Stimulated activated CD4-positive, alpha-beta T cell treated with anti-CD3 and anti-CD28 coated beads, Interleukin-4, amount 100 ng/mL, for 4 hours (primary cell): ENCODE measurements at regions not wholly inside any gene's neighbourhood (a gene's known extent, or its start where the extent isn't known, plus 50 kb on each side); places are given as distances from the start of the nearest gene placed in this dataset.
"Not testable (repeated sequence)": the region's sequence is repeated elsewhere in the genome, so short reads cannot be mapped to it uniquely, and the experiment has no call there.

Source experiments
- DNase-seq, 2 experiments: peaks; one replicate each; pipeline ENCODE4 v3.0.0-alpha.2; 2020

DNA sequence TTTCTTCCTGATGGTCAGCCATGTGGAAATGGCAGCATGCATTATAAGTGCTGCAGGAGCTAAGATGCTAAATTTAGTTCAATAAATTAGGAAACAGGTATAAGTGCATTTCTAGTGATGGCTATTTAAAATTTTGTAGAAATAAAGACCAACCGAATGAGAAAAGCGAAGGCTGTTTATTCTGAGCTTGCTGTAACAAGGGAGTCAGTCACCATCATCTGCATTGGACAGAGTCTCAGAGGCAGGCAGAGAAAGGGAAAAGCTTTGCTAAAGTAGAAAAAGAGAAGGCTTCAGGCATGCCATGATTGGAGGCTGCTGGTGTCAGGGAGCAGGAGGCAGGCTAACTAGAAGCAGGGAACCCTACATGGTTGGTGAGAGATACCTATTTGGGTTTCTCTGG, 451.0 kb downstream of the EDEM1 start:
- no peak for DNase-seq

DNA sequence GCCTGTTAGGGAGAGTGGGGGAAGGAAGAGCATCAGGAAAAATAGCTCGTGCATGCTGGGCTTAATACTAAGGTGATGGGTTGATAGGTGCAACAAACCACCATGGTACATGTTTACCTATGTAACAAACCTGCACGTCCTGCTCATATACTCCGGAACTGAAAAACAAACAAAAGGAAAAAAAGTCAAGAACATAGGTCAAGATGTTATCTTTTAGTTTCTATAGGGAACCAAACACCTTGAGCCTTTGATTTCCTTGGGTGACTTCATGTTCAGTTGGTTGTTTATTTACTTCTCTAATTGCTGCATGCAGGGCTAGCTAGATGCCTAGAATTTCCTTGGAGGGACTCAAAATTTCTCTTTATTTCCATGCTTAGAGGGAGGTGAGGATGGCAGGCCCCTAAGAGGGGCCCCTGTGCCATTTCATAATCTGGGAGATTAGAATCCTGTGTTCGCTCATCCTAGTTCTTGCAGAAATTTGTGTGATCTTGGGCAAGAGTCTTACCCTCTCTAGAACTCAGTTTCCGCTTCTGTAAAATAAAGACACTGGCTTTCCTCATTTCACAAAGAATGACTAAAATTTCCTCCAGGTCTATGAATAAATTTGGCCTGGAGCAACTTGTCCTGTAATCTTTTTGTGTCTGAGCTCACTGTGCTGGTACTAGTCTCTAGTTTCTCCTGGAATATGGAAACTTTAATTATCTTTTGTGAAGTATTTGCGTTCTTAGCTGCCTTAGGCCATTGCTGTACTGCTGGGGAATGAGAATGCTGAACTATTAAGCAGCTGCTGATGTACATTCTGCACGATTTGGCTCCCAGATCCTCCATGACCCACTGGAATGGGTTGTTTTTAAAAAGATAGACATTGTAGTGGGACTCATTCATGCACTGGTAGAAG, 457.5 kb downstream of the EDEM1 start:
- DNase-seq = no peak

DNA sequence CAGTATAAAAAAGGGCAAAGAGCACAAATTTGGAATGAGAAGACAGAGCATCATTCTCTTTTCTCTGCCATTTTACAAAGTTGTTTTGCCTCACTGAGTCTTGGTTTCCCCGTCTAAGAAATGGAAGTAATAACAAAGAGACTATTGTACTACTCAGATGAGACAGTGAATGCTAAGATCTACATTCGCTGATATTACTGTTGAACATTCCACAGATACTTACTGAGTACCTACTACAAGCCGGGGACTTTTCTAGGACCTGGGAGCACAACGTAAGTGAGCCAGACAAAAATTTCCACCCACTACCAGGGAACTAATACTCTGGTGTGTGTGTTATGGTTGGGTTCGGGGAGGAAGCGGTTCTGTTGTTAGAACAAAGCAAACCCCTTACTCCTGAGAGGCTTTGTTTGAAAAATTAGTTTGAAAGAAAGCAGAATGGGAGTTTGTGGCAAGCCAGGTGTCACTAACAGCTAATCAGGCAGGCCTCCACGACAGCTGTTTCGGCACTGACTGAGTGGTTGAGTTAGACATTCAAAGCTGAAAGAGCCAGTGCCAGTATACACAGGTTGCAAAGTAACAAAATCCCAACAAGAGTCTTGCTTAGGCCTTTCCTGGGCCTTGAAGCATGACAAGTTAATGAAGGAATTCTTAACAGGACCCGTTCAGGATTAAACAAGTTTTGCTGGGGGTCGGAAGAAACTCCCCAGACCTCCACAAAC, 458.3 kb downstream of the EDEM1 start:
- no peak for DNase-seq

DNA sequence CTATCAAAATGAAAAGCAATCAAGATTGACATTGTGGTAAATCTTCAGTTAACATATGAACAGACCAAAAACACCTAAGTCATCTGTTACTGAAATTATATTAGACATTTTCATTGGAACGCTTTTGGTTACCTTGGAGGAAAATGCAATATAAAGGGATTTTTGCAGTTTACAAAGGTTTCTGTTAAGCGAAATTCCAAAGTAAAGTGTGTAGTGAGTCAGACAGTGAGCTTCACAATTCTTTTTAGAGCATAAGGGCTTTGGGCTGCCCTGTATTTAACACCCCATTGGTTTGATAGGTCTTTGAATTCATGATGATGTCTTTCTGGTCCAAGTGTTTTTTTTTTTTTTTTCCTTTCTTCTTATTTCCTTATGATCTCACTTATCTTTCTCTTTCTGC, 462.8 kb downstream of the EDEM1 start:
- no peak for DNase-seq

DNA sequence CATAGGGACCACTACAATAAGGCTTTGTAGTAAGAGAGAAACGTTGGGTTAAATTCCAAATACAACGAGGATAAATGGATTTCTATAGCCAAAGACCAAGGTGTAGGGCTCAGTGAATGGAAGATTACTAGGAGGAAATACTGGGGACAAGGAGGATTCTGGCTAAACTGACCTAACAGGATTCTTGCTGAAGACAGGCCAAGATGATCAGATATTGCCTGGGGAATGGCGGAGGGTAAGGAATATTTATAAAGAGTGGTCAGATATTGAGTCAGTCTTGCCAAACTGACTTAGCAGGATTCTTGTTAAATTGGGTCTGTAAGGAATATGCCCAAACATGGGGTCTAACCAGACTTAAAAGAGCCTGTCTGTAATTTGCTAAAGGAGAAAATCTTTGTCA, 463.8 kb downstream of the EDEM1 start:
- DNase-seq = no peak

DNA sequence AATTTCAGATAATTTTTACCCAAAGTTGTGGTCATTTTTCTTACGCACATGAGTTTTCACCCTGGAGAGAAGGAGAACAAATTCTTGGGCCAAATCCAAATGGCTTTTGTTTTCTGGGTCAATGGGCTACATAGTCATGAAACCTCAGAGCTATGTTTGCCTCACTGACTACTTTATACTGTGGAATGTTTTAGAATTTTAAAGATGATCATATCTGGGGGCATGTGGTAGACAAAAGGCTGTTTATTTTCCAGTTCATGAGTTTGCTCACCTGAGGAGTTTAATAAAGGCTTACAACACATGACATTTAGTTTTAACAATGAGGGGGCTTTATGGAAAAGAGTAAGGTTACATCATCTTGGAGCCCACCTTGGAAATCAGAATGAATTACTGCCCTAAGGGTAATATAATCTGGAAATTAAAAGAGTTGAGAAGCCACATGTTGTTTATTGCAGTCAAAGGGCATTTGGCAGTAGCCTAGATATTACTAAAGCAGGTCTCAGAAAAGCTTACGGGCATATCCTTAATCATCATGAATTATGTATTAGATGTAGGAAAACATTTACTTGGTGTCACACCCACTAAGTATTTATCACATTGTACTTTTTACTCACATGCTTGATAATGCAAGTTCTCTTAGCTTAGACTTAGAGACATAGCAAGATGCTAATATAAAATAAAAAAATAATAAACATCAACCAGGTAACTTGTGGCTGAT, 466.1 kb downstream of the EDEM1 start:
- no peak for DNase-seq

DNA sequence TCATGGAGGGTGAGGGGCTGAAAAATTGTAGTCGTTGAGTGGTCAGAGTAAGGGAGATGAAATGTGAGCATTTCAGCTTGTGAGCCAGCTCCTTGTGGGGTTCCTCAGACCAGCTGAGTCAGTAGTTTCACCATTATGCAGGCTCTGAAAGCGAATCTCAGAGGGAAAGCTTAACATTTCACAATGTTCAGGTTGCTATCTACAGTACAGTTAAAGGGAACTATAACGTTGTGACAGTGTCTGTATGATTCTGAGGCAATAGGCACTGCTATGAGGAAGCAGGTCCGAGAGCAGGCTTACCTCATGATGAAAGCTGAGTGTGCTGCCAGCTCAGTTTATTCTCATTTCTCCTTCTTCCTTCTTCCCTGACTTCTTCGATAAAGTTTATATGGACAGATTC, 469.6 kb downstream of the EDEM1 start:
- no peak for DNase-seq

DNA sequence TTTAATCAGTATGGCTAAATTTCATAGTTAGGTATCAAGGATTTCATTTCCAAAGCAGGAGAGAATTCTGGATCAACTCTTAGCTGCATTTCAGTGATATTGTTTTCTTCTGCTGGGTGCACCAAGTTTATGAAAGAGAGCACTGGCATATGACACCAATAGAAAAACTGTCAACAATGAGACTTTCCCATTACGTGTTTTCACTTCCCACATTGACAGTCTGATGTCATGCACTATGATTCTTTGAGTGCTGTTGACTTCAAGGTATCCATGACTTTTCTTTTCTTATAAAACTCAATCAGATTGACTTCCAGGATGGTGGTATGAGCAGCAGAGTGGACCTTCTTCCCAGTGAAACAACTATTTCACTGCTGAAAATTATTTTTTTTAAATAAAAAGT, 476.1 kb downstream of the EDEM1 start:
- DNase-seq = no peak

DNA sequence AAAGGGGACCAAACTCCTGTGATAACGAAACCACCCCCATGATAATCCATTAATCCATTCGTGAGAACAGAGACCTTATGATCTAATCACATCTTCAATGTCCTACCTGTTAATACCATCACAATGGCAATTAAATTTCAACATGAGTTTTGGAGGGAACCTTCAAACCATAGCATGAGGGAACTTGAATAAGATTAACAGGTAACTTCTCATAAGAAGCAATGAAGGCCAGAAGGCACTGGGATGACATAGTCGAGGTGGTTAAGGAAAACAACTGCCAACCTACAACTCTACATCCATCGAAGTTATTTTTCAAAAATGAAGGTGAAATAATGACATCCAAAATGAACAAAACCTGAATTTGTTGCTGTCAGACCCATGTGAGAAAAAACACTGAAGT, 478.9 kb downstream of the EDEM1 start:
- no peak for DNase-seq

DNA sequence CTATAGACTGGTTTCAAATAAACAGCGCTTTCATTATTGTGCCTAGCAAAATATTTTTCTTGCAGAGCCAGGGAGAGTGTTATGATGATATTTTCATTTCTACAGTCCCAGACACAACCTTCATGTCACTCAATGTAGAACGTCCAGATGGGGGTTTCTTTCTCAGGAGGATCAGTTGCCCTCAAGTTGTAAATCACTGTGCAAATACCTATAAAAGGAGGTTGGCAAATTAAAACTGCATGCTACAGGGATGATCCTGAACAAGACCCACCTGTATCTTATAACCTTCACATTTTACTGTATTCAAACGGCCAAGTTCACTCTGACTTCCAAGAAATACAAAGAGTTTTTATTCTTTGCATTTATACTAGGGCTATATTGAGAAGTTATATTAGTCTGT, 486.0 kb downstream of the EDEM1 start:
- DNase-seq = no peak

DNA sequence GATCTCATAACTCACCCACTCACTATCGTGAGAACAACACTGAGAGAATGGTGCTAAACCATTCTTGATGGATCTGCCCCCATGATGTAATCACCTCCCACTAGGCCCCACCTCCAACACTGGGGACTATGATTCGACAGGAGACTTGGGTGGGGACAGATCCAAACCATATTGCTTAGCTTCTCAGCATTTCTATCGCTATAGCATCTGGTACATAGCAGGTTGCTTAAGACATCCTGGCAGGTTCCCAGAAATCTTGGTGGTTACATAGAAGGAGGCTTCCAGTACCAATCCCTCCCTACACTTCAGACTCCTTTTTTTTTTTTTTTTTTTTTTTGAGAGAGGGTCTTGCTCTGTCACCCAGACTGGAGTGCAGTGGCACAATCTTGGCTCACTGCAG, 487.8 kb downstream of the EDEM1 start:
- no peak for DNase-seq

DNA sequence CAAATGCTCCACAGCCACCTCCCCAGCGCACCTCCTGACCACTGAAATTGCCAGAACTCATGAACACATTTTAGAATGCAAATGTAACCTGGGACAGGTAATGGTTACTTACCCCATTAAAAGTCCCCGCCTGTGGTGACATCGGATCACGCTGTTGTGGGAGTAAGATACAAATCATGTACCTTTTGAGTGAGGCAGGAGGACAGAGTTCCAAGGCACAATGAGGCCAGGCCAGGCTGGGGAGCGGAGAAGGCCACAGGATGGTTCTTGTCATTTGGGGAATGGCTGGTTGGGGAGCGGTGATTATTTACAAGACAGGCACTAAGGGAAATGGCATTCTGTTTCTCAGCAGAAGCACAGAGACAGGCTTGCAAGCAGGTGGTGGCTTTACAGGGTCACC, 490.0 kb downstream of the EDEM1 start:
- DNase-seq = no peak

DNA sequence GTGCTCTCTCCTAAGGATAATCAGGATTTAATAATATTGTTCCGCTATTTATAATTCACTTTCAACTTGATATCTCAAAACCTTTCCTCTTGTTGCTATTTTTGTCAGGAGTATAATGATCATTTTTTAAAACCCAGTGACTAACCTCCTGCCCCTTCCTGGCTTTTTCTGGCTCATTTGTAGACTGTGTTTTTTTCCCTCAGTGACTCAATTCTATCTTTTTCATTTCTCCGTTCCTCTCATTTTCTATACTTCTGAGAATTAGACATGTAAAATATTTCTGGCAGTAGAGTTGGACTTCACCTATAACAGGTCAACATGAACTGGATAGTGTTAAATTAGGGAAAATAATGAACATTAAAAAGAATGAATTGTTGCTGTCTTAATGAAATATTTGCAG, 490.7 kb downstream of the EDEM1 start:
- no peak for DNase-seq

DNA sequence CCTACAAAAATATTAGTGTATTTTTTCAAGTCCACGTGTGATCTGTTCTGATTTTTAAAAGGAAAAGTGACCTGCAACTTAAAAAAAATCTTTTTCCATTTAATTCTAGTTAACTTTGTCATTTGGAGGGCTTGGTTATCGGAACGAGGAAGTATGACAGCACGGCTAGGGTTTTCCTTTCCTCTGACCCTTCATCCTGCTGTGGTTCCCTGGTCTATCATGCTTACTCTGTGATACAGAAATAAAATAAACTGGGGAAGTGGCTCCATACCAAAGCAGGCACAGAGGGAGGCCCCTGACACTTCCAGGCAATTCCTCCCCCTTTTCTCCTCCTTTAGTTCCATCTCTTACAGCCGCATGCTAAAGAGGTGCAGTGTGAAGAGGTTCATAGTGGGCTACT, 491.3 kb downstream of the EDEM1 start:
- DNase-seq = no peak

DNA sequence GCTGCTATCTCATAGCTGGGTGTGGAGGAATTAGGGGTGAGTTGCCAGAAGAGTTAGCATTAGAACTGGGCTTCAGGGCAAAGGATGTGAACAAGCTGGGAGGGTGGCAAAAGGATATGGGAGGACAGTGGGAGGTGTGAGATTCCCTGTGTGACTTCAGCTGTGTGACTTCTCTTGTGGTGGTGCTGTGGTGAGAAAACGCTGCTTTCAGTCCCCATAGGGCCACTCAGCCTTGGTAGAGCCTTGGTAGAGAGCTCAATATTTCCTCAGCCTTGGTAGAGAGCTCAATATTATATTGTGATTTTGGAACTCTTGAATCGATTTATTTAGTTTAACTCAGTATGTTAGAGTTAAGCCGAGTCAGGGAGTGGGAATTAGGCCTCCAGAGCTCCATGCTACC, 499.7 kb downstream of the EDEM1 start:
- DNase-seq = no peak

DNA sequence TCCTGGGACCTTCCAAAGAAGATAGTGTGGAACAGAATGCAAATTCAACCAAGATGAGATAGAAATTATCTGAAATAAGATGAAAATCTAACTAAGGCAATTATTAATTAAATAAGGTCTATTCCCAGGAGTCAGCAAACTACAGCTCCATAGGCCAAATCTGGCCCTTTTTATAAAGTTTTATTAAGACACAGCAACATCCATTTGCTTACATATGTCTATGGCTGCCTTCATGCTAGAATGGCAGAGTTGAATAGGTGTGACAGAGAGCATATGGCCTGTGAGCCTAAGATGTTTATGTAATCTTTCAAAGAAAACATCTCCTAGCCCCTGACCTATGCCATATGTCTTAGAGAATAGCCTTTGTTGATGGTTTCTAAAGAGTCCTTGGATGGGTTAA, 503.0 kb downstream of the EDEM1 start:
- DNase-seq = no peak

DNA sequence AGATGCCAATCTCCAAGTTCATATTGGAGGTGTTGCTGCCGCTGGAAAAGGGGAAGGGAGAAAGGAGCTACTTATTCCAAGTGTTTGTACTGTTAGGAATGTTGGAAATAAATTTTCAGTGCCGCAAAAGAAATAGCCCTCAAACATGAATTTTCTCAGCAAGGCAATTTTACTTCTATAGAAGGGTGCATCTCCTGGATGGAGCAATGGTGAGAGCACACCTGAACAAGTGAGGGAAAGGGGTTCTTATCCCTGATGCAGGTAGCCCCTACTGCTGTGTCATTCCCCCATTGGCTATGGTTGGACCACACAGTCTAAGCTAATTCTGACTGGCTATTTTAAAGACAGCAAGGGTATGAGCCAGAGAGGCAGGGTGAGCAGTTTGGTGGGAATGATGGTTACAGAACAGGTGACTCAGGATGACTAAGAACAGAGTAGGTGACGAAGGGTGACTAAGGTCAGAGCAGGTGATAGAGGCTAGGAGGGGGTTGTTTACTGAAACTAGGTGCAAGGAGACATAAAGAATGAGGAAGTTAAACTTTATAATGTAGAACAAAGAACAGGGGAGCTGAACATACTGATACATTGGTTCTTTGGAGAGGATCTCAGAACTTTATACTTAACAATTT, 503.5 kb downstream of the EDEM1 start:
- no peak for DNase-seq

DNA sequence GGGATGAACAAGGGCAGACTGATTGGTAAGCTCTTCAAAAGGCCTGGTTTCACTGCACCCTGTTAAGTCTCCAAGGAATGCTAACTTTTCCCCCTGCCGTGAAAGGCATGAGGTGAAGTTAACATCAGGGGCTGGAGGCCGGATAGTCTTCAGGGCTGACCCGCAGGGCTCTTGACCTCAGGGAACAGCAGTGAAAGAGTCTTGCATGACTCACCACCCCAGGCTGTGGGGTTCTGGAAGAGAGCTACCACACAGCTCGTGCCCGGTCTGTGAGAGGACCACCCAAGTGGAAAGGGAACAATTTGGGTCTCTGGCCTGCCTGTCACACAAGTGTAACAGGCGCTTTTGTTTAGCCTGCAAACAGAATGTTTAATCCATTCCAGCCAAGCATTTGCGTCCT, 504.9 kb downstream of the EDEM1 start:
- DNase-seq = no peak

DNA sequence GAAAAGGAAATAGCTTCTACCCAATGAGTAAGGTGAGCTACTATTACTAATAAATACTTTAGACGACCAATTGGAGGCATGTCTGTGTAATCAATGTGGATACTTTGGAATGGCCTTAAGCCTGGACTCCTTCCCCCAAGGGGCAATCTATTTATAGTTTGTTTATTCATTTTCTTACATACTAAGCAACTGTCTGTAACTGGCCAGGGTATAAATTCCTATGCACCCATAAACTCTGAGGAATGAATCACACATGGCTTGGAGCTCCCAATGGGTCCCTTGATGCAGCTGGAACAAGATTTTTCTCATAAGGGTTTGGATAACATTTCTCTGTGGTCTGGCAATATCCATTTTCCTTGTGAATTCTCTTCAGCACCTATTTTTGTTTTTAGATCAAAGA, 506.8 kb downstream of the EDEM1 start:
- DNase-seq = no peak

DNA sequence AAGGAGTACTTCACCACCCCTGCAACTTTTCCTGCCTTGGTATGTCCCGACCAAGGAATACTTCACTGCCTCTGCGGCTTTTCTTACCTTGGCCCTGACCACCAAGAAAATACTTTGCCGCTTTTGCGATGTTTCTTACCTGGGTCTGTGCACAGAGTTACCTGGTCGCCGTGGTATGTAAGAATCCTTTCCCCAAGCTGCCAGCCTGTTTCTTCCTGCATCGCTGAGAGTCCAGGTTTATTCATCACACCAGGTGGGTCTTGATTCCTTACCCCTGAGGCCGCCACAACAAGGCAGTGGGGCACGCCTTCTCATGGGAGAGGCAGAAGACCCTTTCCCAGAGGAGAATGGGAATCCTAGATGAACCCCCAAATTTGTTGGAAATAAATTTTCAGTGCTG, 511.3 kb downstream of the EDEM1 start:
- no peak for DNase-seq

DNA sequence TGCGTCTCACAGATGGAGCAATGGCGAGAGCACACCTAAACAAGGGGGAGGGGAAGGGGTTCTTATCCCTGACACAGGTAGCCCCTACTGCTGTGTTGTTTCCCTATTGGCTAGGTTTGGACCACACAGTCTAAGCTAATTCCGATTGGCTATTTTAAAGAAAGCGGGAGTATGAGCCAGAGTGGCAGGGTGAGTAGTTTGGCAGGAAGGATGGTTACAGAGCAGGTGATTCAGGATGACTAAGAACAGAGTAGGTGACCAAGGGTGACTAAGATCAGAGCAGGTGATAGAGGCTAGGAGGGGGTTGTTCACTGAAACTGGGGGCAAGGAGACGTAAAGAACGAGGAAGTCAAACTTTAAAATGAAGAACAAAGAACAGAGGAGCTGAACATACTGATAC, 511.8 kb downstream of the EDEM1 start:
- DNase-seq = no peak

DNA sequence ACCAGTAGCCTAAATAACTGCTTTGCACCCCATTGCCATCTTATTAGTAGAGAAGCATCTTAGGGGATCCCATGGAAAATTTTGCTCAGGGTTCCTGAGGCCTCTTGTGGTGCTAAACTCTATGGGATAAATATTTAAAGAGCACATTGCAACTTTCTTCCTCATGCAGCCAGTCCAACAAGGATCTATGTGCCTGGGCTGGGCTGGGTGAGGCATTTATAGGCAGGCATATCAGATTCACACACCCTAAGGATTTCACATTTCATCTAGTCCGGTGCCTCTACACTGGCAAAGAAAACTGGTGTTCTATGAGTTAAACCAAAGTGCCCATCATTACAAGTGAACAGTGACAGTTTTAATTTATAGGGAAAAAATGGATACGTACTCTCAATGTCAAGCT, 512.3 kb downstream of the EDEM1 start:
- no peak for DNase-seq

DNA sequence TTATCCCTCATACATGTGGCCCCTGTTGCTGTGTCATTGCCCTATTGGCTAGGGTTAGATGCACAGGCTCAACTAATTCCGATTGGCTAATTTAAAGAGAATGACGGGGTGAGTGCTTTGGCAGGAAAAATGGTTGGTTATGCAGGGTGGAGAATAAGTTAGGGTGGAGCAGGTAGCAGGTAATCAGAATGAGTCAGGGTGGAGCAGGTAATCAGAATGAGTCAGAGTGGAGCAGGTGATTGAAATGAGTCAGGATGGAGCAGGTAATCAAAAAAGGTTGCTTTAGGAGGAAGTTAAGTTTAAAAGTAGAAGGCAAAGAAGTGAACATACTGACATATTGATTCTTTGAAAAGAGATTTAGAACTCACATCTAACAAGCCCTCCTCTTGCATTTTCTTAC, 513.5 kb downstream of the EDEM1 start:
- not testable (repeated sequence) for DNase-seq
